ENCODE measurements at regions not wholly inside any gene's neighbourhood (a gene's known extent, or its start where the extent isn't known, plus 50 kb on each side); places are given as distances from the start of the nearest gene placed in this dataset.

DNA sequence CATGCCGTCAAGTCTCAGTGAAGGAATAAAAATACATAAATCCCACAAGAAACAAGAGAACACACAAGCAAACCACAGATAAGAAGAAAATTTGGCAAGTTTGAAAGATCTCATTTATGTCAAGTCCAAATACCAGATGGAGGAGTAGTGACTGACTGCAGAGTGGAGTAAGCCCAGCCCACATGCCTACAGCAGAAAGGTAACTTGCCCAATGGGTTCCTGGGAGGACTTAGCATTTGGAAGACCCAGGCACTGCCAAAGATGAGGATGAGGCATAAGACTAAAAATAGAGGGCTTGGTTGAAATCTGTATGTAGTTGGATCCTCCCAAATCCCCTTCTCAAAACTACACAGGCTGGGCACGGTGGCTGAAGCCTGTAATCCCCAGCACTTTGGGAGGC, 70.8 kb downstream of the ZNF648 start:
- Mint-ChIP-seq H3K27me3 (ENCODE audit: low read depth) (no peaks in the 10 kb centered on the region), H3K36me3 (ENCODE audit: low read depth) (no peaks in the 10 kb centered on the region), H3K4me1 (peaks cover 16% of the 10 kb centered on the region), H3K9me3 (no peaks in the 10 kb centered on the region), H3K27ac (ENCODE audit: unreplicated experiment) (no peak overlapping the region), H3K4me3 (no peak overlapping the region)
- TF ChIP-seq, protein P1, sequence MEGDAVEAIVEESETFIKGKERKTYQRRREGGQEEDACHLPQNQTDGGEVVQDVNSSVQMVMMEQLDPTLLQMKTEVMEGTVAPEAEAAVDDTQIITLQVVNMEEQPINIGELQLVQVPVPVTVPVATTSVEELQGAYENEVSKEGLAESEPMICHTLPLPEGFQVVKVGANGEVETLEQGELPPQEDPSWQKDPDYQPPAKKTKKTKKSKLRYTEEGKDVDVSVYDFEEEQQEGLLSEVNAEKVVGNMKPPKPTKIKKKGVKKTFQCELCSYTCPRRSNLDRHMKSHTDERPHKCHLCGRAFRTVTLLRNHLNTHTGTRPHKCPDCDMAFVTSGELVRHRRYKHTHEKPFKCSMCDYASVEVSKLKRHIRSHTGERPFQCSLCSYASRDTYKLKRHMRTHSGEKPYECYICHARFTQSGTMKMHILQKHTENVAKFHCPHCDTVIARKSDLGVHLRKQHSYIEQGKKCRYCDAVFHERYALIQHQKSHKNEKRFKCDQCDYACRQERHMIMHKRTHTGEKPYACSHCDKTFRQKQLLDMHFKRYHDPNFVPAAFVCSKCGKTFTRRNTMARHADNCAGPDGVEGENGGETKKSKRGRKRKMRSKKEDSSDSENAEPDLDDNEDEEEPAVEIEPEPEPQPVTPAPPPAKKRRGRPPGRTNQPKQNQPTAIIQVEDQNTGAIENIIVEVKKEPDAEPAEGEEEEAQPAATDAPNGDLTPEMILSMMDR (conservative IDR thresholded peaks at IDR 0.05), result no peak
- DNase-seq (ENCODE audit: low read depth, low spot score), result no peak

DNA sequence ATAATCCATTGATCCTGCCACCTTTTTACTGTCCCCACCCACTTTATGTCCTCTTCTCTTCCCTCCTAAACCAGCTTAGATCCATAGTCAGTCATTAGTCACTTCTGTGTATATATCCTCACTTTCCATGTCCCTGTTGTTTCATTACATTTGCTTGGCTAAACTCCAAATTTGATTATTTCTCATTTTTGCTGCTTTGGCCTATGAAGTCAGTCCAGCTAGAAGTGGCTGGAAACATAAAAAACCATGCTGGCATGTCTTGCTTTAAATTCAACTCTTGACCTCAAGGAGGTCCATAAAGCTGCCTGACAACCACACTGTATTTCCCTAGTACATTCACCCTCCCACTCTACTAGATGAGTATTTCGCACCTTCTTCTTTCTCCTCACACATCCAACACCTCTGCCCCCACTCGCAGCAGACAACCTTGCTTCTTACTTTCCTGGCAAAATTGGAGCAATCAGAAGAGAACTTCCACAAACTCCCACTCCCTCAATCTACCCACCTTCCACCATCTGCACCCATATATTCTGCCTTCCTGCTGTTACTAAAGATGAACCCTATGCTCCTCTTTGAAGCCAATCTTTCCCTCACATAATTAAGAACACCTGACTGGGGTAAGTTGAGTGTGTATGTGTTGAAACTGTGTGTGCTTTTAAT, 72.1 kb downstream of the ZNF648 start:
- Mint-ChIP-seq H3K36me3 (ENCODE audit: low read depth) (no peaks in the 10 kb centered on the region), H3K4me1 (peaks cover 11% of the 10 kb centered on the region), H3K27me3 (ENCODE audit: low read depth) (no peaks in the 10 kb centered on the region), H3K27ac (ENCODE audit: unreplicated experiment) (no peak overlapping the region), H3K9me3 (no peaks in the 10 kb centered on the region), H3K4me3 (no peak overlapping the region)
- DNase-seq (ENCODE audit: low read depth, low spot score), result no peak
- TF ChIP-seq, protein P1 (conservative IDR thresholded peaks at IDR 0.05), result no peak

DNA sequence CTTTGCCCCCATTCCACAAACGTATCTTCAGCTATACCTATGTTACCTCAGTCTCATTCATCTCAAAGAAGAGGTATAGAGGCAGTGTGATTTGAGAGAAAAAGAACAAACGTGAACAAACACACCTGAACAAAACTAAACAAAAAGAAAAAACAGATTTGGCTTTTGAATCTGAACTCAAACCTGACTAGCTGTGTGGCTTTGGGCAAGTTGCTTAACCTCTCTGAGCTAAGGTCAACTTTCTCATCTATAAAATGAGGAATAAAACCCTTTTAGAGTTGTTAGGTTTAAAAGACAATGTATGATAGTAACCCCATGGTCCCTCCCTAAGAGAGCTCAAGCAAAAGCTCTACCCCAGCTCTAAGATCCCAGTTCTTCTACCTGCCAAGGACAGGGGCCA, 73.5 kb downstream of the ZNF648 start:
- H3K9me3 Mint-ChIP-seq, result no peaks in the 10 kb centered on the region
- TF ChIP-seq, protein P1 (conservative IDR thresholded peaks at IDR 0.05), result no peak
- H3K27me3 Mint-ChIP-seq (ENCODE audit: low read depth), result no peaks in the 10 kb centered on the region
- no peak overlapping the region for H3K4me3 Mint-ChIP-seq
- H3K36me3 Mint-ChIP-seq (ENCODE audit: low read depth), result no peaks in the 10 kb centered on the region
- H3K27ac Mint-ChIP-seq (ENCODE audit: unreplicated experiment), result no peak overlapping the region
- peaks cover 11% of the 10 kb centered on the region for H3K4me1 Mint-ChIP-seq
- DNase-seq (ENCODE audit: low read depth, low spot score), result no peak

DNA sequence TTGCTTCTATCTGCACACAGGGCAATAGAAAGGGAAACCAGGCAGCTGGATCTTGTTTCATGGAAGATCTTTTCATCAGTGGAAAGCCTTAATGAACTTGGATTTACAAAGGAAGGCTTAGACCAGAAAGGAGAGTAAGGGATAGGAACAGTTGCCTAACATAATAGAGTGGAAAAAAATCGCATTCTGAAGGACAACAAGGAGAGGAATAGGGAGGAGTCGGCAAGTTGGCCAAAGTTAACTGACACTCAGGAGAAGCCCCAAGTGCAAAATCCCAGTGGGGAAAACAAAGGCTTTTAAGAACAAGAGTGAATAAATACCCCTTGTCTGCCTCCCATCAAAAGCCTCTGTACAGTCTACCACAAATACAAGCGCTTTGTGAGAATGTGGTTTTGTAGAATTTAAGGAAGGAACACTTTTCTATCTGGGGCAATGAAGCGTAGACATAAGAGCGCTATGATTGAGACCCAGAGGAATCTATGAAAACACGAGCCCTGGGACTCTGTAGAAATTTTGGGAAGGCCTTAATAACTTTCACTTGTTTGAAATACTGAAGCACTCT, 74.1 kb downstream of the ZNF648 start:
- no peak for DNase-seq (ENCODE audit: low read depth, low spot score)
- Mint-ChIP-seq H3K9me3 (no peaks in the 10 kb centered on the region), H3K36me3 (ENCODE audit: low read depth) (no peaks in the 10 kb centered on the region)

DNA sequence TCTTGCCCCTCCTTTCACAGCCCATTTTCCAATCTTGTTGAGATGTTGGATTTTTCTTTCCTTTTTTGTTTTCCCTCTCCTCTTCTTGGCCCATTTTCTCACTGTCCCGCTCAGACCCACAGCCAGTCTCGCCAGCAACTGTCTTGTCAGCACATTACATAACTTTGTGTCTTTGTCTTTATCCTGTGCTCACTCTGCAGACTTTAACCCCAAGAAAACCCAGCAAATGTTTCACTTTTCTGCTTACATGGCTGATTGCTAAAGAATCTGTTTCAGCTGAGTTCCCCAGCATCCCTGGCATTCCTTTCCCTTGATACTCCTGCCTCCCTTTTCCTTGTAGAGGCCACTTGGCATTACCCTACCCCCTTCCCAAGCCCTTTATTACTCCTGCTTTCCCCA, 74.6 kb downstream of the ZNF648 start:
- Mint-ChIP-seq H3K27ac (ENCODE audit: unreplicated experiment) (peak overlapping the region; percentile 36), H3K27me3 (ENCODE audit: low read depth) (peaks cover 2% of the 10 kb centered on the region), H3K9me3 (no peaks in the 10 kb centered on the region), H3K4me1 (peaks cover 11% of the 10 kb centered on the region), H3K4me3 (no peak overlapping the region), H3K36me3 (ENCODE audit: low read depth) (no peaks in the 10 kb centered on the region)
- TF ChIP-seq, protein P1 (conservative IDR thresholded peaks at IDR 0.05), result no peak
- DNase-seq (ENCODE audit: low read depth, low spot score), result no peak

More for the DNA sequence above, 74.1 kb downstream of the ZNF648 start:
- peak overlapping the region; percentile 36 for H3K27ac Mint-ChIP-seq (ENCODE audit: unreplicated experiment)
- H3K27me3 Mint-ChIP-seq (ENCODE audit: low read depth), result peaks cover 2% of the 10 kb centered on the region
- peaks cover 11% of the 10 kb centered on the region for H3K4me1 Mint-ChIP-seq
- H3K4me3 Mint-ChIP-seq, result no peak overlapping the region
- TF ChIP-seq, protein P1 (conservative IDR thresholded peaks at IDR 0.05), result no peak
